SK-N-SH (cell line): ENCODE measurements at regions not wholly inside any gene's neighbourhood (a gene's known extent, or its start where the extent isn't known, plus 50 kb on each side); places are given as distances from the start of the nearest gene placed in this dataset.

Experiments used
- CTCF ChIA-PET: fragments of 300-600, 350-600 bp; formaldehyde crosslinking; extraction: SDS; loops from one replicate; lab custom pipeline; 2021; lab: Yijun Ruan, JAX
- POLR2A ChIA-PET: fragments of 350-600 bp; sonication (Branson Sonifier 250); formaldehyde crosslinking; extraction: SDS; loops from one replicate; lab custom pipeline; 2020; ENCODE audit warnings: antibody characterized with exemption, inconsistent platforms; lab: Yijun Ruan, JAX
- DNase-seq: peaks from one replicate; pipeline ENCODE4 v3.0.0; 2012
- H2AFZ ChIP-seq: fragments of 200-600 bp; sonication (generic); 2 replicates; pipeline ENCODE4 v1.8.1; 2016; ENCODE audit warnings: antibody characterized with exemption, mild to moderate bottlenecking, low read depth
- H3F3A ChIP-seq: fragments of 200-600 bp; sonication (generic); replicated peaks from 2 replicates; pipeline ENCODE3; 2016; ENCODE audit warnings: antibody characterized with exemption, mild to moderate bottlenecking; ENCODE audit not compliant: insufficient read depth
- H3K27ac ChIP-seq, 2 experiments: fragments of 200-500 bp in 1 of 2; fragments of 200-600 bp in 1 of 2; sonication (Bioruptor generic) in 1 of 2; sonication (generic), shearing (Covaris generic) in 1 of 2; 2 replicates each; pipeline versions ENCODE4 v1.5.1 to v1.6.1; 2014 to 2016; ENCODE audit warnings: low read depth in 2 of 2, inconsistent platforms in 1 of 2, low read length in 1 of 2, mild to moderate bottlenecking in 1 of 2, mixed read lengths in 1 of 2
- H3K27me3 ChIP-seq: fragments of 200-600 bp; sonication (generic), shearing (Covaris generic); 2 replicates; pipeline ENCODE4 v1.6.1; 2016; ENCODE audit warnings: mixed run types; ENCODE audit not compliant: insufficient read depth
- H3K36me3 ChIP-seq, 2 experiments: fragments of 200-500 bp in 1 of 2; fragments of 200-600 bp in 1 of 2; sonication (Bioruptor generic) in 1 of 2; sonication (generic) in 1 of 2; replicated peaks in 1 of 2; 2 replicates each; pipeline versions ENCODE3 to v1.5.1; 2014 to 2016; ENCODE audit warnings: low read length in 1 of 2, mild to moderate bottlenecking in 1 of 2; ENCODE audit not compliant: insufficient read depth in 2 of 2, control insufficient read depth in 1 of 2
- H3K4me1 ChIP-seq, 2 experiments: fragments of 200-500 bp in 1 of 2; fragments of 200-600 bp in 1 of 2; sonication (Bioruptor generic) in 1 of 2; sonication (generic), shearing (Covaris generic) in 1 of 2; 2 replicates each; pipeline versions ENCODE4 v1.5.1 to v1.6.1; 2014 to 2016; ENCODE audit warnings: low read depth in 1 of 2, low read length in 1 of 2, mixed run types in 1 of 2; ENCODE audit not compliant: insufficient read depth in 2 of 2, control insufficient read depth in 1 of 2
- H3K4me2 ChIP-seq: fragments of 200-600 bp; sonication (generic), shearing (Covaris generic); 2 replicates; pipeline ENCODE4 v1.6.1; 2017; ENCODE audit warnings: mixed run types
- H3K4me3 ChIP-seq, 2 experiments: fragments of 200-500 bp in 1 of 2; fragments of 200-600 bp in 1 of 2; sonication (Bioruptor generic) in 1 of 2; sonication (generic), shearing (Covaris generic) in 1 of 2; 2 replicates each; pipeline versions ENCODE4 v1.5.1 to v1.8.1; 2014 to 2016; ENCODE audit warnings: low read depth in 2 of 2, inconsistent platforms in 1 of 2, low read length in 1 of 2, mild to moderate bottlenecking in 1 of 2, mixed read lengths in 1 of 2, moderate library complexity in 1 of 2
- H3K79me2 ChIP-seq: fragments of 200-600 bp; sonication (generic); 2 replicates; pipeline ENCODE4 v1.8.1; 2017; ENCODE audit warnings: mild to moderate bottlenecking; ENCODE audit not compliant: insufficient read depth
- H3K9ac ChIP-seq: fragments of 200-600 bp; sonication (generic); 2 replicates; pipeline ENCODE4 v1.6.1; 2017; ENCODE audit warnings: mixed run types
- H3K9me2 ChIP-seq: fragments of 200-600 bp; sonication (generic); 2 replicates; pipeline ENCODE4 v1.6.1; 2017; ENCODE audit warnings: mixed run types
- H3K9me3 ChIP-seq: fragments of 200-600 bp; sonication (generic); 2 replicates; pipeline ENCODE4 v1.6.1; 2017; ENCODE audit warnings: mixed run types, mild to moderate bottlenecking, moderate library complexity
- H4K20me1 ChIP-seq: fragments of 200-600 bp; sonication (generic); 2 replicates; pipeline ENCODE4 v1.6.1; 2017; ENCODE audit warnings: mild to moderate bottlenecking, mixed run types; ENCODE audit not compliant: insufficient read depth
- ELF1 ChIP-seq: IDR thresholded peaks from 2 replicates; pipeline ENCODE4 v1.4.0; 2012
- EP300 ChIP-seq, 2 experiments: IDR thresholded peaks; 2 replicates each; pipeline versions ENCODE4 v1.4.0 to v1.6.1; 2012; ENCODE audit warnings: borderline replicate concordance in 1 of 2, low read depth in 1 of 2, low read length in 1 of 2
- EZH2phosphoT487 ChIP-seq: fragments of 200-600 bp; sonication (generic); IDR thresholded peaks from 2 replicates; pipeline ENCODE4 v1.6.1; 2017; ENCODE audit warnings: low read depth, mixed run types, mild to moderate bottlenecking, antibody characterized with exemption, moderate library complexity, borderline replicate concordance
- FOSL2 ChIP-seq: IDR thresholded peaks from 2 replicates; pipeline ENCODE4 v1.4.0; 2012; ENCODE audit warnings: low read depth, mild to moderate bottlenecking, moderate library complexity, borderline replicate concordance
- FOXJ3 ChIP-seq: sonication (generic); formaldehyde crosslinking; IDR thresholded peaks from 2 replicates; pipeline ENCODE4 v1.5.1; 2020; ENCODE audit warnings: mild to moderate bottlenecking, missing genetic modification reagents
- MEF2A ChIP-seq: IDR thresholded peaks from 2 replicates; pipeline ENCODE4 v1.4.0; 2012; ENCODE audit warnings: low read depth, borderline replicate concordance
- NFIC ChIP-seq: IDR thresholded peaks from 2 replicates; pipeline ENCODE4 v1.4.0; 2012; ENCODE audit warnings: borderline replicate concordance
- NRF1 ChIP-seq: IDR thresholded peaks from 2 replicates; pipeline ENCODE4 v1.6.1; 2012; ENCODE audit warnings: low read depth, mild to moderate bottlenecking, low read length
- POLR2AphosphoS5 ChIP-seq: IDR thresholded peaks from 2 replicates; pipeline ENCODE4 v1.6.1; 2012; ENCODE audit warnings: low read depth, low read length
- RCOR1 ChIP-seq: fragments of 150-350 bp; IDR thresholded peaks from 2 replicates; pipeline ENCODE4 v1.6.1; 2017; ENCODE audit warnings: antibody characterized with exemption, low read length
- RFX5 ChIP-seq: IDR thresholded peaks from 2 replicates; pipeline ENCODE4 v1.6.1; 2012; ENCODE audit warnings: mild to moderate bottlenecking, improper control_type of control experiment, low read length
- RXRA ChIP-seq: IDR thresholded peaks from 2 replicates; pipeline ENCODE4 v1.4.0; 2012; ENCODE audit warnings: low read depth, mild to moderate bottlenecking, borderline replicate concordance
- SMC3 ChIP-seq: IDR thresholded peaks from 2 replicates; pipeline ENCODE4 v1.6.1; 2012; ENCODE audit warnings: low read depth, low read length, improper control_type of control experiment
- TAF1 ChIP-seq: IDR thresholded peaks from 2 replicates; pipeline ENCODE4 v1.6.1; 2012; ENCODE audit warnings: low read depth, mild to moderate bottlenecking, low read length, moderate library complexity, borderline replicate concordance
- YY1 ChIP-seq: IDR thresholded peaks from 2 replicates; pipeline ENCODE4 v1.4.0; 2012; ENCODE audit warnings: low read depth, mild to moderate bottlenecking
- WGBS: methylation state at CpG from one replicate; pipeline ENCODE4 v1.1.6; 2017; ENCODE audit warnings: low lambda C conversion rate; 5-methylcytosine and 5-hydroxymethylcytosine counted together
- TF ChIP-seq, protein P1 (sequence below): IDR thresholded peaks from 2 replicates; pipeline ENCODE4 v1.4.0; 2012; ENCODE audit warnings: low read depth
- TF ChIP-seq, protein P2 (sequence below): fragments of 150-350 bp; IDR thresholded peaks from 2 replicates; pipeline ENCODE4 v1.6.1; 2016; ENCODE audit warnings: mild to moderate bottlenecking, low read depth, low read length
- TF ChIP-seq, protein P3 (sequence below): IDR thresholded peaks from 2 replicates; pipeline ENCODE4; 2012
- TF ChIP-seq, protein P4 (sequence below): IDR thresholded peaks from 2 replicates; pipeline ENCODE4 v1.6.1; 2012; ENCODE audit warnings: mild to moderate bottlenecking, low read depth, low read length, moderate library complexity

DNA sequence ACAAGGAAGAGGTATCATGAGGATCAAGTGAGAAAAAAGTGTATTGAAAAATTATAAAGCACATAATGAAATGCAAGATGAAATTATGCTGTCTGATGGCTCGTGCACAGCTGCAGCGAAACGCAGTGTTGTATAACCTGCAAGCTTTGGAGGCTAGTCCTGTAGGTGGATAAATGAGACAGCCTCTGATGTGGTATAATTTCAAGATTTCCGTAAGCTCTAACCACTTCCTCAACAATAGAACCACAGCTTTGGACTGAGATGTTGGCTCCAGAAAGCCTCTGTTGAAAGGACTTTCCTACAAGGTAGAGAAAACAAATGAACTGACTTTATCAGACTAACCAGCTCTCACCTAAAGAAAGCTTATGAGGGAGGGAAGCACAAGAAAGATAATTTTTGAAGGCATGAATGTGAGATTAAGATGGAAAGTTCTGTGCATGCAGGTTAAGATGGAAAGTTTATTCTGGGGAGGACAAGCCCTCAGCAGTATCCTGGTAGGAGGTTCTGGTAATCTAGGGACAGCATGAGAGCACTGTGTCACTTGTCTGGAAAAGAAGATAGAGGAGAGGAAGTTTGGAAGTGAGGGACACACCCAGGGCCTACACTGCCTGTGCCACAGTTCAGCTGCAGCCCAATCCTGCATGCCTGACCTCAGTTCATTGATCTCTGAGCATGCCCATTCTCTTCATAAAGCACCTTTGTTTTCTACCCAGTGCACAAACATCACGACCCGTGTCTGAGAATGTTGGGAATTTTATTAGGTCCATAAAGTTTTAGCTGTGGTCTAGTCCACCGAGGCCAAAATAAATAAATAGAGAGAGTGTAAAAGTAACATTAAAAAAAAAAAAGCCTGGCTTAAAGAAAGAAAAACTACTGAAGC, 161.5 kb upstream of the SFRP2 start:
- no peaks in the 10 kb centered on the region for H3K79me2 ChIP-seq
- no peak overlapping the region for H3K9ac ChIP-seq
- ChIA-PET POLR2A (no interaction called here), CTCF (interaction anchor here (1.1 to 1.3 kb wide), 2 partner anchors 14 to 105 kb away, joined by 3 read pairs; no protein-coding TSS in a partner anchor)
- no peaks in the 10 kb centered on the region for H3K4me1 ChIP-seq
- no peaks in the 10 kb centered on the region for H3K9me3 ChIP-seq
- no peak overlapping the region for H2AFZ ChIP-seq
- no peaks in the 10 kb centered on the region for H3K36me3 ChIP-seq
- no peak for DNase-seq
- no peaks in the 10 kb centered on the region for H3F3A ChIP-seq
- H3K4me3 ChIP-seq = no peak overlapping the region
- H3K27me3 ChIP-seq = no peaks in the 10 kb centered on the region; the same call in 1 of the 2 replicates
- H3K9me2 ChIP-seq = no peaks in the 10 kb centered on the region
- no peak overlapping the region for H3K4me2 ChIP-seq
- TF ChIP-seq FOSL2 (no peak), RCOR1 (no peak), YY1 (no peak), NFIC (no peak), RFX5 (no peak), EZH2phosphoT487 (no peak), TAF1 (no peak), EP300 (IDR thresholded peaks at IDR 0.05; ENCODE audit: borderline replicate concordance in 1 of 2, low read depth in 1 of 2, low read length in 1 of 2) (no peak), RXRA (no peak), FOXJ3 (CRISPR knock-in tag) (no peak), SMC3 (no peak), ELF1 (no peak), NRF1 (no peak), POLR2AphosphoS5 (no peak), MEF2A (no peak)
- TF ChIP-seq, protein P1, sequence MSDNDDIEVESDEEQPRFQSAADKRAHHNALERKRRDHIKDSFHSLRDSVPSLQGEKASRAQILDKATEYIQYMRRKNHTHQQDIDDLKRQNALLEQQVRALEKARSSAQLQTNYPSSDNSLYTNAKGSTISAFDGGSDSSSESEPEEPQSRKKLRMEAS = no peak
- TF ChIP-seq, protein P2, sequence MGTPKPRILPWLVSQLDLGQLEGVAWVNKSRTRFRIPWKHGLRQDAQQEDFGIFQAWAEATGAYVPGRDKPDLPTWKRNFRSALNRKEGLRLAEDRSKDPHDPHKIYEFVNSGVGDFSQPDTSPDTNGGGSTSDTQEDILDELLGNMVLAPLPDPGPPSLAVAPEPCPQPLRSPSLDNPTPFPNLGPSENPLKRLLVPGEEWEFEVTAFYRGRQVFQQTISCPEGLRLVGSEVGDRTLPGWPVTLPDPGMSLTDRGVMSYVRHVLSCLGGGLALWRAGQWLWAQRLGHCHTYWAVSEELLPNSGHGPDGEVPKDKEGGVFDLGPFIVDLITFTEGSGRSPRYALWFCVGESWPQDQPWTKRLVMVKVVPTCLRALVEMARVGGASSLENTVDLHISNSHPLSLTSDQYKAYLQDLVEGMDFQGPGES = no peak
- TF ChIP-seq, protein P3, sequence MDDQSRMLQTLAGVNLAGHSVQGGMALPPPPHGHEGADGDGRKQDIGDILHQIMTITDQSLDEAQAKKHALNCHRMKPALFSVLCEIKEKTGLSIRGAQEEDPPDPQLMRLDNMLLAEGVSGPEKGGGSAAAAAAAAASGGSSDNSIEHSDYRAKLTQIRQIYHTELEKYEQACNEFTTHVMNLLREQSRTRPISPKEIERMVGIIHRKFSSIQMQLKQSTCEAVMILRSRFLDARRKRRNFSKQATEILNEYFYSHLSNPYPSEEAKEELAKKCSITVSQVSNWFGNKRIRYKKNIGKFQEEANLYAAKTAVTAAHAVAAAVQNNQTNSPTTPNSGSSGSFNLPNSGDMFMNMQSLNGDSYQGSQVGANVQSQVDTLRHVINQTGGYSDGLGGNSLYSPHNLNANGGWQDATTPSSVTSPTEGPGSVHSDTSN = no peak
- TF ChIP-seq, protein P4, sequence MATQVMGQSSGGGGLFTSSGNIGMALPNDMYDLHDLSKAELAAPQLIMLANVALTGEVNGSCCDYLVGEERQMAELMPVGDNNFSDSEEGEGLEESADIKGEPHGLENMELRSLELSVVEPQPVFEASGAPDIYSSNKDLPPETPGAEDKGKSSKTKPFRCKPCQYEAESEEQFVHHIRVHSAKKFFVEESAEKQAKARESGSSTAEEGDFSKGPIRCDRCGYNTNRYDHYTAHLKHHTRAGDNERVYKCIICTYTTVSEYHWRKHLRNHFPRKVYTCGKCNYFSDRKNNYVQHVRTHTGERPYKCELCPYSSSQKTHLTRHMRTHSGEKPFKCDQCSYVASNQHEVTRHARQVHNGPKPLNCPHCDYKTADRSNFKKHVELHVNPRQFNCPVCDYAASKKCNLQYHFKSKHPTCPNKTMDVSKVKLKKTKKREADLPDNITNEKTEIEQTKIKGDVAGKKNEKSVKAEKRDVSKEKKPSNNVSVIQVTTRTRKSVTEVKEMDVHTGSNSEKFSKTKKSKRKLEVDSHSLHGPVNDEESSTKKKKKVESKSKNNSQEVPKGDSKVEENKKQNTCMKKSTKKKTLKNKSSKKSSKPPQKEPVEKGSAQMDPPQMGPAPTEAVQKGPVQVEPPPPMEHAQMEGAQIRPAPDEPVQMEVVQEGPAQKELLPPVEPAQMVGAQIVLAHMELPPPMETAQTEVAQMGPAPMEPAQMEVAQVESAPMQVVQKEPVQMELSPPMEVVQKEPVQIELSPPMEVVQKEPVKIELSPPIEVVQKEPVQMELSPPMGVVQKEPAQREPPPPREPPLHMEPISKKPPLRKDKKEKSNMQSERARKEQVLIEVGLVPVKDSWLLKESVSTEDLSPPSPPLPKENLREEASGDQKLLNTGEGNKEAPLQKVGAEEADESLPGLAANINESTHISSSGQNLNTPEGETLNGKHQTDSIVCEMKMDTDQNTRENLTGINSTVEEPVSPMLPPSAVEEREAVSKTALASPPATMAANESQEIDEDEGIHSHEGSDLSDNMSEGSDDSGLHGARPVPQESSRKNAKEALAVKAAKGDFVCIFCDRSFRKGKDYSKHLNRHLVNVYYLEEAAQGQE = no peak
- no peaks in the 10 kb centered on the region for H4K20me1 ChIP-seq
- under 1% methylated on average over 7 of the region's 7 CpGs for WGBS
- no peak overlapping the region for H3K27ac ChIP-seq
